Left renal pelvis (tissue), 4 donors: ENCODE measurements at regions not wholly inside any gene's neighbourhood (a gene's known extent, or its start where the extent isn't known, plus 50 kb on each side); places are given as distances from the start of the nearest gene placed in this dataset.
"Not testable (repeated sequence)": the region's sequence is repeated elsewhere in the genome, so short reads cannot be mapped to it uniquely, and the experiment has no call there.

Experiments used
- DNase-seq, 4 donors: peaks; one replicate each; pipeline ENCODE4 v3.0.0-alpha.2; 2013; ENCODE audit warnings: low read depth in 4 of 4, low spot score in 3 of 4

DNA sequence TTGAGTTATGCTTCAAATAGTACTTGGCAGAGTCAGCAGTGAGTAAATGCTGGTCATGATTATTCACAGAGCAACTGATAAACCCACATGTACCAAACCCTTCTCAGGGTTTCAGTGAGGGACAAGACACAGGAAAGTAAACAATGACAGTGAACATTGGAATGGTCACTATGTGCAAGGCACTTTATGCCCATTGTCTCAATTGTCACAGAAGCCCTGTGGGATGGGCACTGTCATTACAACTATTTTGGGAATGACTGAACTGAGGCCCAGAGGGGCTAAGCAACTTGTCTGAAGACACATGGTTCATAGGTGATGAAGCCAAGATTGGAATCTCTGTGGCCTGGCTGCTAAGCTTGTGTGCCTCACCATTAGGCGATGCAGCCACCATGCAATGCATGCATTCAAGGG is 238.5 kb downstream of the RBM19 start:
- no peak for DNase-seq

DNA sequence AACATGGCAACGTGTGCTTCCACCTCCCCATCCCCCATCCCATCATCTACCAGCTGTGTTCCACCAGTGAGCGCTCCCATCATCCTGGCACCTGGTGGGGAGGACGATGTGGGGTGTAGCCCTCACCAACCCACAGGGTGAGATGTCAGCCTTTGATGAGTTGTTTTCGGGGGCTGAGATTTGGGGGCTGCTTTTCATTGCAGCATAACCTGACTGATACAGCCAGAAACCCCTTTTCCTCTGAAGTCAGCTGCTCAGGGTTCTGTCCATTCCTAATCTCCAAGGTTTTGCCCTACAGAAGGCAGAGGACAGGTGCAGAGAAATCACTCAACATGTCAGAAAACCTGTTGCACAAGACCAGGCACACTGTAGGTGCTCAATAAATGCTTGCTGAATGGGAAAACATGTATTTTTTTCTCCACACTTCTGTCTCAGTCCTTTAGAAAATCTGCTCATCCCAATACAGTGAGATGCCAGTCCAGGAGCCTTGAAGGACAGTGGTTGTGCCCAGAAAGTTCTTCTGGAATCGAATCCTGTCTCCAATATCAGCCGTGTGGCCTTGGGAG is 239.8 kb downstream of the RBM19 start:
- DNase-seq, result no peak

GRCh38 chr12:113725557-113725876 is 240.6 kb downstream of the RBM19 start:
- no peak for DNase-seq

GRCh38 chr12:113724794-113725556 is 241.2 kb downstream of the RBM19 start:
- no peak for DNase-seq

DNA sequence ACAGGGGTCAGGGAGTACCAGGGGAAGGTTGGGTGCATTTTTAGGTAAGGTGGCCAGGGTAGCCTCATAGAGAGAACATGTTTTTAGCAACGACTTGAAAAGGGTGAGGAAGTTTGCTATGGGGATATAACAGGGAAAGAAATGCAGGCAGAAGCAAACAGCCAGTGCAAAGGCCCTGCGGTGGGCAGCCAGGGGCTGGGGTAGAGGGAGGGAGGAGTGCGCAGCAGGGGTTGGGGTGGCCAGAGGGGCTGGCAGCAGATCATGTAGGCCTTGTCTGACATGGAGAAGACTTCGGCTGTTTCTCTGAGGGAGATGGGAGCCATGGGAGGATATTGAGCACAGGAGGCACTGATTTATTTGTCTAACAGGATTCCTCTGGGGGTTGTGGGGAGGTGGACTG is 242.5 kb downstream of the RBM19 start:
- no peak for DNase-seq

DNA sequence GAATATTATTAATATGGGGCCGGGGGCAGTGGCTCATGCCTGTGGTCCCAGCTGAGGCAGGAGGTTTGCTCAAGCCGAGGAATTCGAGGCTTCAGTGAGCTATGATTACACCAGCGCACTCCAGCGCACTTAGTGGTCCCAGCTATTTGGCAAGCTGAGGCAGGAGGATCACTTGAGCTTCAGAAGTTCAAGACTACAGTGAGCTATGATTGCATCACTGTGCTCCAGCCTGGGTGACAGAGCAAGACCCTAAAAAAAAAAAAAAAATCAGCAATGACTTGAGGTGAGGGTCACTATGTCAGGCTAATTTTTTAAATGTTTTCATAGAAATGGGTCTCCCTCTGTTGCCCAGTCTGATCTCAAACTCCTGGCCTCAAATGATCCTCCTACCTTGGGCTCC is 243.4 kb downstream of the RBM19 start:
- no peak for DNase-seq

- no peak for DNase-seq
Observed at GRCh38 chr12:113720629-113721028, 245.5 kb downstream of the RBM19 start.

DNA sequence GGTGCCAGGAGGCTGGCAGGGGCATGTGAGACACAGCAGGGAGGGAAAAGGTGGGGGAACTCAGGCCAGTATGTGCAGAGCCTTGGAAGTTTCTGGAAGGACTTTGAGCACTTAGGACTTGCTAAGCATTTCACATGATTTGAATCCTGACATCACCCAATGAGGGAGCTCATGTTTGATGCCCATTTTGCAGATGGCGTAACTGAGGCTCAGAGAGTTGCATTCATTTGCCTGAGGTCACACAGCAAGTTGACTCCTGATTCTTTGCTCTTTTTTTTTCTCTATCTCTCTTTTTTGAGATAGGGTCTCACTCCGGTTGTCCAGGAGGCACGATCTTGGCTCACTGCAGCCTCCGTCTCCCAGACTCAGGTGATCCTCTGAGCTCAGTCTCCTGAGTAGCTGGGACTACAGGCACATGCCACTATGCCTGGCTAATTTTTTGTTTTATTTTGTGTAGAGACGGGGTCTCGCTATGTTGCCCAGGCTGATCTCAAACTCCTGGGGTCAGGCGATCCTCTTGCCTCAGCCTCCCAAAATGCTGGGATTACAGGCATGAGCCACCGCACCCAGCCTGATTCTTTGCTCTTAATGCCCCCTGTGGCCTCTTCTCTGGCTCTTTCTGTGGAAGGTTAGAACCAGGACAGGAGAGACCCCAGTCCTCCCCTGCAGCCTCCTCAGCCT is 246.1 kb downstream of the RBM19 start:
- no peak for DNase-seq

- no peak for DNase-seq
Observed at GRCh38 chr12:113713156-113713555, 241.5 kb upstream of the LHX5 start.

GRCh38 chr12:113712481-113712880 is 240.8 kb upstream of the LHX5 start:
- DNase-seq, result no peak

- no peak for DNase-seq
Observed at GRCh38 chr12:113710216-113710615, 238.5 kb upstream of the LHX5 start.

- no peak for DNase-seq
Observed at GRCh38 chr12:113709456-113709855, 237.8 kb upstream of the LHX5 start.

DNA sequence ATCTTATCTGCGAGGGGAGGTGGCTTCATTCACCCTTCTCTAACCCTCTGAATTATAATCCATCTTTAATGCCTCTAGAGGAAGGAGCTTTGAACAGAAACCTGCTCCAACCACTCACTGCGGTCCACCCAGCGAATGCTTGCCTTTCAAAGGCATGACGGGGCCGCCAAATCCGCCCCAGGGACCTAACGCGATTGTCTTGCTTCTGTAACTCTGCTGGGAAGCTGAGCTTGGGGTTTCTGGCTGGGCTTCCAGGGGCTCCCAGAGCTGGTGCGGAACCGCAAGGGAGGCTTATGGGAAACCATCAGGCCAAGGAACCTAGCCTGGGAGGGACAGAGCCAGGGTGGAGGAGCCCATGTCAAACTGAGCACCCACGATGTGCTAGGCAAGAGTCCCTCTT is 231.2 kb upstream of the LHX5 start:
- DNase-seq, result no peak

- no peak for DNase-seq
Observed at GRCh38 chr12:113702276-113702675, 230.6 kb upstream of the LHX5 start.

DNA sequence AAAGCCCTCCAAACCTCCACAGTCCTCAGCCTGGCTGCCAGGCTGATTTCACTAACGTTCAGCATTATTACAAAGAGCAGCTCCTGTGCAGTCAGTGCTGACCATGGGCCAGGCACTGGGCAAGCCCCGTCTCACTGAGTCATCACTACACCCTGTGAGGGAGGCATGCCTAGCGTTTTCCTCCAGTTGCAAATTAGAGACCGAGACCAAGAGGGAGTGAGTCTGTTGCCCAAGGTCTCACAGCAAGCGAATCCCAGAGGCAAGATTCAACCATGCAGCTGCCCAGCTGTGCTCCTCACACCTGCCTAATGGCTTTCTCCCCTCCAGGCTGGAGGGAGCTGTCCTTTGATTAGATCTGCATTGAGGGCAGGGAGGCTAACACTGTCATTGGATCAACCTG is 229.3 kb upstream of the LHX5 start:
- DNase-seq, result no peak

DNA sequence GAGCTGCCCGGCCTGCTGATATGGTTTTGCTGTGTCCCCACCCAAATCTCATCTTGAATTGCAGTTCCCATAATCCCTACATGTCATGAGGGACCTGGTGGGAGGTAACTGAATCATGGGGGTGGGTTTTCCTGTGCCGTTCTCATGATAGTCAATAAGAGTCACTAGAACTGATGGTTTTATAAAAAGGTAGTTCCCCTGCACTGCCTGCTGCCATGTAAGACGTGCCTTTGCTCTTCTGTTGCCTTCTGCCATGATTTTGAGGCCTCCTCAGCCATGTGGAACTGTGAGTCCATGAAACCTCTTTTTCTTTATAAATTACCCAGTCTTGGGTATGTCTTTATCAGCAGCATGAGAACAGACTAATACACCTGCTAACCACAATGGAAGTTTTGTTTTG is 228.3 kb upstream of the LHX5 start:
- not testable (repeated sequence) for DNase-seq

DNA sequence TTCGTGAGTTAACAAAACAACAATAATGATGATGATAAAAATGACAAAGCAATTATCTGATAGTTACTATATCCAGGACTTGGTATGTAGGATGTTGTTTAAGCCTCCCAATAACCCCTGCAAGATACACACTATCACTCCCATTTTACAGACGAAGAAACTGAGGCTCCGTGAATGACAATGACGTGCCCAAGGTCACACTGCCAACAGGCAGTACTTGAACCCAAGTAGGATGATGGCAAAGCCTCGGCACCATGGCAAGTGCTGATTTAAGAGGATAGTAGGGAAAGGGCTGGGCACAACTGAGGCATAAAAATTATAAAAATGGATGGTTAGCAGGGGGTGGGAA is 226.8 kb upstream of the LHX5 start:
- DNase-seq, result no peak

DNA sequence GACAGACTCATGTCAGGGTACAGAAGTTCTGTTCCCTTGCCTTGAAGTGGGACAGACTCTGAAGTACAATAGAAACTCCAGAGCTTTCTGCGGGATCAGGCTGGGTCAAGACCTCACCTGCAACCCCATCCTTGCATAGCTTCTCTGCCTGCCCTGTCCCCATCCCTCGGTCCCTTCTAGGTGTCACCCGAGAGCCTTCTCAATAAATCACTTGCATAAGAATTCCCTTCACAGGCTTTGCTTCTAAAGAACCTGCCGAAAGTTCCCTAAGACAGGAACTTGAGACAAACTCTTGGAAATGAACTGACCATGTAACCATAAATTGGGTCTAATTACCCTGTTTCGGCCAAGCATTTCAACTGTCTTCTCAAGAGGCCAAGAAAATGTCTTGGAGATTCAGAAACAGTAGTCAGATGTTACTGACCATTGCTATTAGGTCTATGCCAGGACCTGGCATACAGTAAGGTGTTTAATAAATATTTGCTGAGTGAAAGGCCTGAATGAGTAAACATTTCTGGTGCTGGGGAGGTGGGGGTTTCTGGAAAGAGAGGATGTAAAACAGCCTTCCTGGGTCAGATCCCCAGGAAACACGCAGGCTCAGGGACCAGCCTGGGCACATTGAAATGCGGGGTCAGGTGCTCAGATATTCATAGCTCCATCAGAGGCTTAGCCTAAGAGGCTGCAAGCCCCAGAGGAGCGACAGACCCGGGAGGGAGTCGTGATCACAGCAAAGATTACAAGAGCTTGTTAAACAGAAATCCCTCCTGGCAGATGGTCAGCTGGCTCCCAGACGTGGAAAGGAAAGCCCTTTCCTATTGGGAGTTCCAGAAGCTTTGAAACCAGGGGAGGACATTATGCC is 226.2 kb upstream of the LHX5 start:
- no peak for DNase-seq

GRCh38 chr12:113697104-113697503 is 225.4 kb upstream of the LHX5 start:
- no peak for DNase-seq

GRCh38 chr12:113693693-113694092 is 222.0 kb upstream of the LHX5 start:
- DNase-seq, result no peak

DNA sequence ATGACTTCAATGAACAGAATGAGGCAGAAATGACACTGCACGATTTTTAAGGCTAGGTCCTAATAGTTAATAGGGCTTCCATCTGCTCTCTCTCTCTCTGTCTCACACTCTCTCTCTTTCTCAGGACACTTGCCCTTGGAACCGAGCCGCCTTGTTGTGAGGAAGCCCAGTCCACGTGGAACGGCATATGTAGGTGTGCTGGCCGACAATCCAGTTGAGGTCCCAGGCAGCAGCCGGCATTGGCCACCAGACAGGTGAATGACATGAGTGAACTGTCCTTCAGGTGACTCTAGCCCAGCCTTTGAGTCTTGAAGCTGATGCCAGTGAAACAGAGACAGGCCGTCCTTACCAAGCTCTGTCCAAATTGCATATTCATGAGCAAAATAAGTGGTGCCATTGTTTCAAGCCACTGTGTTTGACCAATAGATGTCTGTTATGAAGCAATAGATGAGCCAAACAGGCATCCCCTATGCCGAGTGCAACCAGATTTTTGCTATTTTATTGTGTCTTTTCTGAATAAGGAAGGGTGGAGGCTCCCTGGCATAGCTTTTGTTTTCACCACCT is 217.5 kb upstream of the LHX5 start:
- DNase-seq, result no peak
